OCI-LY3 (cell line): ENCODE measurements at regions not wholly inside any gene's neighbourhood (a gene's known extent, or its start where the extent isn't known, plus 50 kb on each side); places are given as distances from the start of the nearest gene placed in this dataset.
"Not testable (repeated sequence)": the region's sequence is repeated elsewhere in the genome, so short reads cannot be mapped to it uniquely, and the experiment has no call there.

Source experiments
- EZH2phosphoT487 ChIP-seq: fragments of 200-600 bp; shearing (Covaris generic); IDR thresholded peaks from 2 replicates; pipeline ENCODE4 v1.6.1; 2018; ENCODE audit warnings: antibody characterized with exemption, mixed run types, low read depth
- TF ChIP-seq, protein P1 (sequence below): fragments of 200-600, 300-600 bp; sonication (generic); IDR thresholded peaks from 2 replicates; pipeline ENCODE4 v1.5.1; 2014; ENCODE audit warnings: antibody characterized with exemption, low read length, low read depth

DNA sequence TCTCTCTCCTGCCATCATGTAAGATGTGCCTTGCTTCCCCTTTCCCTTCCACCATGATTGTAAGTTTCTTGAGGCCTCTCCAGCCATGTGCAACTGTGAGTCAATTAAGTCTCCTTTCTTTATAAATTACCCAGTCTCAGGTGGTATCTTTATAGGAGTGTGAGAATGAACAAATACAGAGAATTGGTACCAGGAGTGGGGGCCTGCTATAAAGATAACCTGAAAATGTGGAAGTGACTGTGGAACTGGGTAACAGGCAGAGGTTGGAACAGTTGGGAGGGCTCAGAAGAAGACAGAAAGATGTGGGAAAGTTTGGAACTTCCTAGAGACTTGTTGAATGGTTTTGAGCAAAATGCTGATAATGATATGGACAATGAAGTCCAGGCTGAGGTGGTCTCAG, 50.8 kb upstream of the LTA4H start:
- TF ChIP-seq, protein P1, sequence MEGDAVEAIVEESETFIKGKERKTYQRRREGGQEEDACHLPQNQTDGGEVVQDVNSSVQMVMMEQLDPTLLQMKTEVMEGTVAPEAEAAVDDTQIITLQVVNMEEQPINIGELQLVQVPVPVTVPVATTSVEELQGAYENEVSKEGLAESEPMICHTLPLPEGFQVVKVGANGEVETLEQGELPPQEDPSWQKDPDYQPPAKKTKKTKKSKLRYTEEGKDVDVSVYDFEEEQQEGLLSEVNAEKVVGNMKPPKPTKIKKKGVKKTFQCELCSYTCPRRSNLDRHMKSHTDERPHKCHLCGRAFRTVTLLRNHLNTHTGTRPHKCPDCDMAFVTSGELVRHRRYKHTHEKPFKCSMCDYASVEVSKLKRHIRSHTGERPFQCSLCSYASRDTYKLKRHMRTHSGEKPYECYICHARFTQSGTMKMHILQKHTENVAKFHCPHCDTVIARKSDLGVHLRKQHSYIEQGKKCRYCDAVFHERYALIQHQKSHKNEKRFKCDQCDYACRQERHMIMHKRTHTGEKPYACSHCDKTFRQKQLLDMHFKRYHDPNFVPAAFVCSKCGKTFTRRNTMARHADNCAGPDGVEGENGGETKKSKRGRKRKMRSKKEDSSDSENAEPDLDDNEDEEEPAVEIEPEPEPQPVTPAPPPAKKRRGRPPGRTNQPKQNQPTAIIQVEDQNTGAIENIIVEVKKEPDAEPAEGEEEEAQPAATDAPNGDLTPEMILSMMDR, result not testable (repeated sequence)
- TF ChIP-seq EZH2phosphoT487, result not testable (repeated sequence)
